SK-N-MC (cell line): ENCODE measurements at regions not wholly inside any gene's neighbourhood (a gene's known extent, or its start where the extent isn't known, plus 50 kb on each side); places are given as distances from the start of the nearest gene placed in this dataset.

Experiments used
- EZH2 ChIP-seq: fragments of 200-600 bp; sonication (generic); IDR thresholded peaks from one replicate; pipeline ENCODE4 v1.6.1; 2017; ENCODE audit warnings: antibody characterized with exemption
- FOXP2 ChIP-seq: optimal IDR thresholded peaks from 2 replicates; pipeline ENCODE3; 2011; ENCODE audit warnings: mild to moderate bottlenecking, moderate library complexity; ENCODE audit not compliant: insufficient read depth; ENCODE audit errors: extremely low read length, control extremely low read depth
- POLR2AphosphoS5 ChIP-seq: IDR thresholded peaks from 2 replicates; pipeline ENCODE4 v1.6.1; 2012; ENCODE audit warnings: mild to moderate bottlenecking, low read depth, low read length, borderline replicate concordance

DNA sequence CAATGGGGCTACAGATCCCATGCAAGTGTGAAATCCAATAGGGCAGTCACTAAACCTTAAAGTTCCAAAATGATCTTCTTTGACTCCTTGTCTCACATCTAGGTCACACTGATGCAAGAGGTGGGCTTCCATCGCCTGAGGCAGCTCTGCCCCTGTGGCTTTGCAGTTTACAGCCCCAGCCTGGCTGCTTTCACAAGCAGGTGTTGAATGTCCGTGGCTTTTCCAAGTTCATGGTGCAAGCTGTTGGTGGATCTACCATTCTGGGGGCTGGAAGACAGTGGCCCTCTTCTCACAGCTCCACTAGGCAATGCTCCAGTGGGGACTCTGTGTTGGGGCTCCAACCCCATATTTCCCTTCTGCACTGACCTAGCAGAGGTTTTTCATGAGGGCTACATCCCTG, 68.5 kb upstream of the PRR20G start:
- no peak for TF ChIP-seq EZH2
- no peak for TF ChIP-seq FOXP2
- no peak for TF ChIP-seq POLR2AphosphoS5
